Activated naive CD8-positive, alpha-beta T cell treated with anti-CD3 and anti-CD28 coated beads, Interleukin-2, amount 50 U/mL, for 24 hours (primary cell): ENCODE measurements at regions not wholly inside any gene's neighbourhood (a gene's known extent, or its start where the extent isn't known, plus 50 kb on each side); places are given as distances from the start of the nearest gene placed in this dataset.
"Not testable (repeated sequence)": the region's sequence is repeated elsewhere in the genome, so short reads cannot be mapped to it uniquely, and the experiment has no call there.

Experiments
- ATAC-seq: fragments of 150-1000 bp; cut with Tn5 transposase; one replicate; pipeline ENCODE4 v1.10.0; 2021
- DNase-seq: peaks from one replicate; pipeline ENCODE4 v3.0.0; 2021
- H3K27ac Mint-ChIP-seq: one replicate; pipeline ENCODE4 v1.8.0; 2021; ENCODE audit warnings: mild to moderate bottlenecking, mixed read lengths
- H3K27me3 Mint-ChIP-seq: one replicate; pipeline ENCODE4 v1.8.0; 2021; ENCODE audit warnings: mixed read lengths
- H3K36me3 Mint-ChIP-seq: one replicate; pipeline ENCODE4 v1.8.0; 2021; ENCODE audit warnings: low read depth, mixed read lengths
- H3K4me1 Mint-ChIP-seq: one replicate; pipeline ENCODE4 v1.8.0; 2021; ENCODE audit warnings: mixed read lengths
- H3K4me3 Mint-ChIP-seq: one replicate; pipeline ENCODE4 v1.8.0; 2021; ENCODE audit warnings: mild to moderate bottlenecking, moderate library complexity, mixed read lengths
- H3K9me3 Mint-ChIP-seq: one replicate; pipeline ENCODE4 v1.8.0; 2021; ENCODE audit warnings: mixed read lengths

DNA sequence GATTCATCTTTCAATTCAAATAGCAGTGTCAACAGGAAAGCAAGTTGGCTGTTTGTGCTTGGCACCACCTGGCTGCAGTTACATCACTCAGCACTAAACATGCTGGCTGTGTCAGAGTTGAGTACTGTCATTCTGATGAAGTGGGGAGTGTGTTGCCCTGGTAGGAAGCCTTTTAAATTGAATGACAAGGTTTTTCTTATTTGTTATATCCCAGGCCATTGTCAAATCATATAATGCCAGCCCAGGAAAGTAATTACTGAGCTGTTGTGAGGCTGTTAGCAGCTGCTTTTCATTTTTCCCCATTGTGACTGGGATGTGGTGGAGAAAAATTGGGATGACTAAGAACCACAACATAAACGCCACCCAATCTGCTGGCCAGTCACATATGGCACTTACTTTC lies 106.5 kb upstream of the PRKD1 start:
- Mint-ChIP-seq H3K4me3 (no peak overlapping the region), H3K36me3 (no peaks in the 10 kb centered on the region), H3K27ac (no peak overlapping the region), H3K27me3 (no peaks in the 10 kb centered on the region), H3K9me3 (peaks cover 27% of the 10 kb centered on the region), H3K4me1 (no peaks in the 10 kb centered on the region)
- no peak for DNase-seq
- no peak for ATAC-seq

- DNase-seq: no peak
- no peak for ATAC-seq
- H3K36me3 Mint-ChIP-seq: no peaks in the 10 kb centered on the region
- no peak overlapping the region for H3K4me3 Mint-ChIP-seq
- H3K27ac Mint-ChIP-seq: no peak overlapping the region
- H3K4me1 Mint-ChIP-seq: no peaks in the 10 kb centered on the region
- peaks cover 23% of the 10 kb centered on the region for H3K9me3 Mint-ChIP-seq
- H3K27me3 Mint-ChIP-seq: no peaks in the 10 kb centered on the region
Measured at GRCh38 chr14:30035361-30035760, 107.7 kb upstream of the PRKD1 start.

DNA sequence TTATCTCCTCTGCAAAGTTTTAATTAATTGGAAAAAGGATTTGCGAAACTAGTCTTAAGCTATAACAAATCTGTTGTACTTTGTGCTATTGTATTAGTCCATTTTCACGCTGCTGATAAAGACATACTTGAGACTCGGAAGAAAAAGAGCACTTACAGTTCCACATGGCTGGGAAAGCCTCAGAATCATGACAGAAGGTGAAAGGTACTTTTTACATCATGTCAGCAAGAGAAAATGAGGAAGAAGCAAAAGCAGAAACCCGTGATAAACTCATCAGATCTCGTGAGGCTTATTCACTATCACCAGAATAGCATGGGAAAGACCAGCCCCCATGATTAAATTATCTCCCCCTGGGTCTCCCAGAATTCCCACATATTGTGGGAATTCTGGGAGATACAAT lies 118.1 kb upstream of the PRKD1 start:
- H3K4me1 Mint-ChIP-seq: no peaks in the 10 kb centered on the region
- no peak overlapping the region for H3K4me3 Mint-ChIP-seq
- ATAC-seq: no peak
- DNase-seq: no peak
- H3K36me3 Mint-ChIP-seq: no peaks in the 10 kb centered on the region
- no peaks in the 10 kb centered on the region for H3K27me3 Mint-ChIP-seq
- H3K9me3 Mint-ChIP-seq: peaks cover 12% of the 10 kb centered on the region
- H3K27ac Mint-ChIP-seq: no peak overlapping the region

- no peak overlapping the region for H3K27ac Mint-ChIP-seq
- DNase-seq (no peak), ATAC-seq (no peak)
- no peaks in the 10 kb centered on the region for H3K4me1 Mint-ChIP-seq
- no peaks in the 10 kb centered on the region for H3K36me3 Mint-ChIP-seq
- H3K4me3 Mint-ChIP-seq: no peak overlapping the region
- H3K9me3 Mint-ChIP-seq: peaks cover 4% of the 10 kb centered on the region
- no peaks in the 10 kb centered on the region for H3K27me3 Mint-ChIP-seq
Measured at GRCh38 chr14:30053103-30053502, 125.5 kb upstream of the PRKD1 start.

DNA sequence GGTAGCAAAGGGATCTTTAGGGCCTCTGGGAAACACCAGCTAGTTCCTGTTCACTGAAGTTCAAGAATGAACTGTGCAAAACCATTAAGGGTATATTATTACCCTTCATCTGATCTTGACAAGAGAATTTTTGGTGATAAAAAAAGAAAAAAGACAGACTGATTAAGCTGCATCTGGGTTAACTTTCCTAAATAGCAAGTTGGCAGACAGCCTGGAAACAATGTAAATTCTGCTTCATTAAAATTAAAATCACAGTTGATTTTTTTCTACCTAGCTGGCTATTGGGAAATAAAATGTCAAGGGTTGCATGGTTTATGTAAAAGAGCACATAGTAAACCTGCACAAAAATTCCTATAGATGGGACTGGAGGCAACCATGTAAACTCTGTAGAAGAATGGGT lies 126.6 kb upstream of the PRKD1 start:
- H3K27ac Mint-ChIP-seq: no peak overlapping the region
- no peaks in the 10 kb centered on the region for H3K36me3 Mint-ChIP-seq
- H3K27me3 Mint-ChIP-seq: no peaks in the 10 kb centered on the region
- no peaks in the 10 kb centered on the region for H3K4me1 Mint-ChIP-seq
- peaks cover 4% of the 10 kb centered on the region for H3K9me3 Mint-ChIP-seq
- DNase-seq (no peak), ATAC-seq (no peak)
- H3K4me3 Mint-ChIP-seq: no peak overlapping the region

DNA sequence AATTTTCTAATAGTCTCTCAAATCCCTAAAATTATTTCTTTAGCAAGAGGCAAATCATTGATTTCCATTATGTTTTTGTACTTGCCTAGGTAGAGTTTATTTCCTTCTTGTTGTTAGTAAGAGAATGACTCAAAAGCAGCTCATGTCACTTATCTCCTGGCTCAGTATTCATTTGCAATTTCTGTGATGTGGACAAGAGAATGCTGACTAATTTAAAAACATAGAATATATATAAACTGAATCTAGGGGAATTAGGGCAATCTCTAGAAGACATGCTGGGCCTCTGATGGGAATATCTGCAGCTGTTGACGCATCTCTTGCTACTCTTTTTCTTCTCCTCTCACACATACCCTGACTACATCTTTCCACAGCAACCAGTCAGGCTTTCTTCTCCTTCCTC lies 130.8 kb upstream of the PRKD1 start:
- DNase-seq (no peak), ATAC-seq (no peak)
- peaks cover 5% of the 10 kb centered on the region for H3K9me3 Mint-ChIP-seq
- no peak overlapping the region for H3K4me3 Mint-ChIP-seq
- no peaks in the 10 kb centered on the region for H3K36me3 Mint-ChIP-seq
- no peaks in the 10 kb centered on the region for H3K27me3 Mint-ChIP-seq
- no peak overlapping the region for H3K27ac Mint-ChIP-seq
- H3K4me1 Mint-ChIP-seq: no peaks in the 10 kb centered on the region

DNA sequence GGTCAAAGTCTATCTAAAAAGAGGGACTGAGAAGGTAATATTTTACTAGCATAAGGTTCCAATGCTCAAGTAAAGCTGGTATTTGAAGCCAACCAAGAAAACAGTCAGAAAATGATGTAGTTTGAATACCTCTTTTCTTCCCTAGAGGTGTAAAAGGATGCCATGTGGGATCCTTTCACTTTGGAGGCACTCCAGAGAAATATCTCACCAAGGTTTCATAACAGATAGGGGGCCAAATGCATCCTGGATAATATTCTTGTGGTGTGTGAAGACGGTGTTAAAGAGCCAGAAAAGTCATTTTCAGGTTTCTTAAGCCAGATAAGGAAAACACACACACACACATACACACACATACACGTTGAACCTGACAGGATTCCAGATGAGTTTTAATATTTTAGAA lies 136.1 kb upstream of the PRKD1 start:
- Mint-ChIP-seq H3K4me1 (no peaks in the 10 kb centered on the region), H3K9me3 (peaks cover 17% of the 10 kb centered on the region), H3K36me3 (no peaks in the 10 kb centered on the region), H3K4me3 (no peak overlapping the region), H3K27me3 (no peaks in the 10 kb centered on the region), H3K27ac (no peak overlapping the region)
- ATAC-seq: no peak
- no peak for DNase-seq

DNA sequence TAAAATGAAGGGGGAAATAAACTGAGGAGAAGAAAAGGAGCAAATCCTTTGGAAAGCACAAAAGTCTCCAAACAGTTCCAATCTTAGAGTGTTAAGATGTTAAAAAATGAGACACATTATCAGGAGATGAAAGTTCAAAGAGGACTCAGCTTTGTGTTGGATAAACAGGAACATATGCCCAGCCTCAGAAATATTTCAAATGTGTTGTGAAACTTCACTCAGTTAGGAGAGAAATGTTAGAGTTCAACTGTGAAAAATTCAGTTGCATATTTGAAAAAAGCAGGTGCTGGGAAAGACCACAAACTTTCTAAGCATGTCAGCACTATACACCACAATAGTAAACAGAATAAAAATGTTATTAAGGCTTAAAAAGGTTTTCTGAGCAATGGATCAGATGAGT lies 136.8 kb upstream of the PRKD1 start:
- H3K36me3 Mint-ChIP-seq: no peaks in the 10 kb centered on the region
- ATAC-seq: no peak
- DNase-seq: no peak
- H3K4me3 Mint-ChIP-seq: no peak overlapping the region
- H3K27ac Mint-ChIP-seq: no peak overlapping the region
- H3K4me1 Mint-ChIP-seq: no peaks in the 10 kb centered on the region
- H3K9me3 Mint-ChIP-seq: peaks cover 17% of the 10 kb centered on the region
- no peaks in the 10 kb centered on the region for H3K27me3 Mint-ChIP-seq

- DNase-seq: no peak
- H3K27me3 Mint-ChIP-seq: no peaks in the 10 kb centered on the region
Measured at GRCh38 chr14:30069536-30069935, 141.9 kb upstream of the PRKD1 start.

GRCh38 chr14:30072454-30072853 lies 144.8 kb upstream of the PRKD1 start:
- ATAC-seq, H3K4me1 Mint-ChIP-seq, H3K27ac Mint-ChIP-seq, DNase-seq, H3K36me3 Mint-ChIP-seq, H3K27me3 Mint-ChIP-seq, H3K4me3 Mint-ChIP-seq: not testable (repeated sequence)
- H3K9me3 Mint-ChIP-seq: peaks cover 19% of the 10 kb centered on the region

More at GRCh38 chr14:30069536-30069935, 141.9 kb upstream of the PRKD1 start:
- ATAC-seq: no peak
- H3K9me3 Mint-ChIP-seq: peaks cover 12% of the 10 kb centered on the region
- H3K27ac Mint-ChIP-seq: no peak overlapping the region
- no peaks in the 10 kb centered on the region for H3K4me1 Mint-ChIP-seq
- no peak overlapping the region for H3K4me3 Mint-ChIP-seq
- H3K36me3 Mint-ChIP-seq: no peaks in the 10 kb centered on the region

DNA sequence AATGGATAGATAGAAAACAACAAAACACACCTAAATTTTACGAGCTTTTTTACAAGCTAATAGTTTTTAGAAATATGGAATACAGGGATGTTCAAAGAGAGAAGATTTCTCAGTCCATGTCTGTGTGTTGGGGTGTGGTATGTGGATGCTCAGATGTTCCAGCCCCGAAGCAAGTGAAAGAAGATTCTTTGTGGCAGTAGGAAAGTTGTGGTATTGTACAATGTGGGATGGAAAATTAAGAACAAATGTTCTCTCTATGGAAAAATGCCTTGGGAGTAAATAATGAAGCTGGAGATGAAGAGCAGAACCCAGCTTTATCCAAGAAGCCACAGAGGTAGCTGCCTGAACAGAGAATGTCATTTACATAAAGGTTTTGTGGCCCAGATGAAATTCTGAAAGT lies 150.3 kb upstream of the PRKD1 start:
- ATAC-seq (no peak), DNase-seq (no peak)
- H3K4me1 Mint-ChIP-seq: no peaks in the 10 kb centered on the region
- H3K27me3 Mint-ChIP-seq: no peaks in the 10 kb centered on the region
- H3K36me3 Mint-ChIP-seq: no peaks in the 10 kb centered on the region
- peaks cover 11% of the 10 kb centered on the region for H3K9me3 Mint-ChIP-seq
- H3K4me3 Mint-ChIP-seq: no peak overlapping the region
- no peak overlapping the region for H3K27ac Mint-ChIP-seq

DNA sequence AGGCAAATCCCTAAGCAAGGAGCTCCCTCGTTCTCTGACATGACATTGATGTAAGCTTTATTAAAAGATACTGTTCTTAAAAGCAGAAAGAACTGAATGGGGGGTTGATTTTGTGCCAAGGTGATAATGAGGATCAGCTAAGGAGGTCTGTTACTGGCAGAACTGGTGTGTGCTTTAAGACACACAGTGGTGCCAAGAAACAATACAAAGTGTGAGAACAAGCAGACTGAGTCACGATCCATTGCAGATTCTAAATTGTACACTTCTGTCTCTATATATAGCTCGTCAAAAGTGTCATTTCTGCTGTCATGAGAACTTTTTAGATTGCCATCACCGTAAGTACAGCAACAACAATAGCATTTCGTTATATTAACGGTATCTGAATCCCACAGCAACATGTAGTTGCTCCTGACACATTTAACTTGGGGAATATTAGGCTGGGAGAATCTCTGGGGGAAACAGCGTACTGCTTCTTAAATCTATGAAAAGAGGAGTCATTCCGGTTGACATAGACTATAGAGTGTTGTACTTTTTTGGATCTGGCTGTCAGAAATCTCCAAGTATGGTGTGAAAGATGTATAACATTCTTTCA lies 151.3 kb upstream of the PRKD1 start:
- Mint-ChIP-seq H3K27me3 (no peaks in the 10 kb centered on the region), H3K4me3 (no peak overlapping the region), H3K36me3 (no peaks in the 10 kb centered on the region), H3K4me1 (no peaks in the 10 kb centered on the region), H3K27ac (no peak overlapping the region), H3K9me3 (peaks cover 11% of the 10 kb centered on the region)
- ATAC-seq: no peak
- no peak for DNase-seq

DNA sequence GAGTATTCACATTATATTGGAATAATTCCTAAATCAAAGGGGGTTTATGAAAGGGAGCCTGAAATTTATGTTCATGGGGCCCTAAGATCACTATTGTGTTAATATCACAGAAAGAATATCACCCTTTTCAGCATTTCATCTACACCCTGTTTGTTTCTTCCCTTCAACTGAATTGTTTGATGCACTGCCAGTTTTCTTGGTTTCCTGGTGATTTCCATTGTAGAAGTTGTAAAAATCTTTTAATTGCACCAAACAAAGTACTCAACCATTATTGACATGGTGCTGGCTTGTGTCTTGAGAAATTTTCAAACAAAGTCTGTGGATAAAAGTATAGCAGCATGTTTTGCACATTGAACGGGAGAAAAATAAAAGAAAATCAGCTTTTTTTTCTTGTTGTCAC lies 154.8 kb upstream of the PRKD1 start:
- ATAC-seq (no peak), DNase-seq (no peak)
- Mint-ChIP-seq H3K27ac (no peak overlapping the region), H3K4me3 (no peak overlapping the region), H3K4me1 (no peaks in the 10 kb centered on the region), H3K9me3 (peaks cover 9% of the 10 kb centered on the region), H3K27me3 (no peaks in the 10 kb centered on the region), H3K36me3 (no peaks in the 10 kb centered on the region)

DNA sequence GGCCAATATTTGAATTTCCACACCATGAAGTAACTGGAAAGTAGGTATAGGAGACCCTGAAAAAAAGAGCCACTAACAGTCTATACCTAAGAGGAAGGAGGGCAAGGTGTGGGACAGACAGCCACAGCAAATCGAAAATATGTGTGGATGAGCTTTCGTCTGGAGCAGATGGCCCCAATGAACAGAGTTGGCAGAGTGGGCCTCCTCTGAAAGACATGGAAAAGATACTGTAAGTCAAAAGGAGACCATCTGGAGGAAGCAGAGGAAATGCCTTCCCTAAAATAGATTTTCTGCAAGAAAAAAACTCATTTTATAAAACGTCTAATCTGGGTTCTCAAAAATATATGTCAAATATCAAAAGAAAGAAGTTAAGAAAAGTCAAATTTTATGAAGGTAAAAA lies 157.2 kb upstream of the PRKD1 start:
- Mint-ChIP-seq H3K27me3 (no peaks in the 10 kb centered on the region), H3K9me3 (peaks cover 26% of the 10 kb centered on the region), H3K27ac (no peak overlapping the region), H3K4me3 (no peak overlapping the region), H3K36me3 (no peaks in the 10 kb centered on the region), H3K4me1 (no peaks in the 10 kb centered on the region)
- ATAC-seq (no peak), DNase-seq (no peak)

GRCh38 chr14:30085943-30086342 lies 158.3 kb upstream of the PRKD1 start:
- H3K4me1 Mint-ChIP-seq: no peaks in the 10 kb centered on the region

GRCh38 chr14:30088620-30089019 lies 161.0 kb upstream of the PRKD1 start:
- DNase-seq: no peak
- H3K27ac Mint-ChIP-seq: no peak overlapping the region
- peaks cover 51% of the 10 kb centered on the region for H3K9me3 Mint-ChIP-seq
- no peak overlapping the region for H3K4me3 Mint-ChIP-seq
- H3K27me3 Mint-ChIP-seq: no peaks in the 10 kb centered on the region
- no peak for ATAC-seq
- H3K4me1 Mint-ChIP-seq: no peaks in the 10 kb centered on the region
- no peaks in the 10 kb centered on the region for H3K36me3 Mint-ChIP-seq

More at GRCh38 chr14:30085943-30086342, 158.3 kb upstream of the PRKD1 start:
- DNase-seq (no peak), ATAC-seq (no peak)
- no peak overlapping the region for H3K4me3 Mint-ChIP-seq
- no peaks in the 10 kb centered on the region for H3K27me3 Mint-ChIP-seq
- peaks cover 29% of the 10 kb centered on the region for H3K9me3 Mint-ChIP-seq
- no peak overlapping the region for H3K27ac Mint-ChIP-seq
- H3K36me3 Mint-ChIP-seq: no peaks in the 10 kb centered on the region
